Stimulated activated CD4-positive, alpha-beta T cell treated with anti-CD3 and anti-CD28 coated beads, Interleukin-1b, Interleukin-23, amount 100 ng/mL, for 24 hours (primary cell): ENCODE measurements at regions not wholly inside any gene's neighbourhood (a gene's known extent, or its start where the extent isn't known, plus 50 kb on each side); places are given as distances from the start of the nearest gene placed in this dataset.
"Not testable (repeated sequence)": the region's sequence is repeated elsewhere in the genome, so short reads cannot be mapped to it uniquely, and the experiment has no call there.

Experiments
- DNase-seq, 4 experiments: peaks; one replicate each; pipeline ENCODE4 v3.0.0-alpha.2; 2020; ENCODE audit warnings: low read depth in 4 of 4, low spot score in 1 of 4

- no peak for DNase-seq
These were observed 503.0 kb upstream of the AGA start for GRCh38 chr4:177945268-177945667.

GRCh38 chr4:177947607-177948006, 505.4 kb upstream of the AGA start:
- DNase-seq = no peak

DNA sequence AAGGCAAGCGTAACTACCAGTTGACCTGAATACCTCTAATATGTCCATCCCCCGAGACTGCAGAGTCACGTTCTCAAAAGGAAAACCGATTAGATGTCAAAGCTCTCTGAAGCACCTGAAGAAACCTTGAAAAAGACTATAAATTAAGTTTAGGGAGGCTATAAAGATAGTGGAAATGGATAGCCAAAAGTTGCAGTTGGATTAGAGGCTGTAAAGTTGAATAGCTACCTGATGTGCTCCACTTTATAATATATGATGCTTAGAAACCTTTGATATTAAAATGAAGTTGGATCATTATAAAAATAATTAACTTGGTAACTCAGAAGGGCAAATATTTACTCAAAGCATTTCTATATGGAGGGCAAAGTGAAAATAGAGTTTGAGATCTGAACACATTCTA, 506.6 kb upstream of the AGA start:
- no peak for DNase-seq

DNA sequence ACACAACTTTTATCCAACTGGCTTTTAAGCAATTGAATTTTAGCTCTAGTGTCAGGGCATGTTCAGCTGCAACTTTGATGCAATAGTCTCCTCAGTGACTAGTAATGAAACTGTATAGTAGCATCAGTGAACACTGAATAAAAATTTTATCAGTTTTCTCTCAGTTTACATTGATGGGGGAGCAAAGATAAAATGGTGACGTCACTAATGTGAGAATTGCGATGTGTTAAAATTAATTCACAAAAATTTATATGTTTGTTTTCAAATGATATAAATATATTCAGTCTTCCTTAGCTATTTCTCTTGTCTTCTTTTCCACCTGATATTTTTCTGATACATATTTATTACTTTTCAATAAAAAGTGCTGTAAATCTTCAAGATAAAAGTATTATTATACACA, 508.8 kb upstream of the AGA start:
- DNase-seq = no peak

- DNase-seq = no peak
These were observed 510.5 kb upstream of the AGA start for GRCh38 chr4:177952723-177953122.

- DNase-seq = no peak
These were observed 515.5 kb upstream of the AGA start for GRCh38 chr4:177957596-177958360.

- DNase-seq = no peak
These were observed 518.3 kb upstream of the AGA start for GRCh38 chr4:177960566-177960965.

DNA sequence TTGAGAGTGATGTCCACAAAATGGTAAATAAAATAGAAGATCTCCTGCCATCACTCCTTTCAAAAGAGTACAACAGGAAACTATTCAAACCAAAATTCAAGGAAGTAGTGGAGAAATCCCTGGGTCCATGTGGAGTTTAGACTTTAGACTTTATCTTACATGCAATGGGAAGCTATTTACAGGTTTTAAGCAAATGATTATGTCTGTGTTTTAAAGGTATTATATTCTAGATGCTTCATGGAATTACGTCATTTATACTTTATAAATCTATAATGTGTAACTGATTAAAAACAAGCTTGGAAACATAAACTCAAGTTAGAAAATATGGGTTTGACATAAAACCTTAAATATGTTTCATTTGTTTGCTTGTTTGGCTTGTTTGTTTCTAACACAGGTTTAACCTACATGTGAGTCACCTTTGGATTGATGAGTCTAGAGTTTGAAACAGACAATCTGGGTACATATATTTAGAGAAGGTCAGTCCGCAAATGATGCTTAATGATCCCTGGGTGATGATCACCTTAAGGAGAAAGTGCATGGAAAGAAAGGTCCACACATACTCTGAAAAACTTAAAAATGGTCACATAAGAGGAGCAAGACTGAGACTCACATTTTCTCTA, 519.6 kb upstream of the AGA start:
- DNase-seq = no peak

- no peak for DNase-seq
These were observed 521.8 kb upstream of the AGA start for GRCh38 chr4:177964061-177964460.

GRCh38 chr4:177964693-177965168, 522.5 kb upstream of the AGA start:
- DNase-seq = no peak

DNA sequence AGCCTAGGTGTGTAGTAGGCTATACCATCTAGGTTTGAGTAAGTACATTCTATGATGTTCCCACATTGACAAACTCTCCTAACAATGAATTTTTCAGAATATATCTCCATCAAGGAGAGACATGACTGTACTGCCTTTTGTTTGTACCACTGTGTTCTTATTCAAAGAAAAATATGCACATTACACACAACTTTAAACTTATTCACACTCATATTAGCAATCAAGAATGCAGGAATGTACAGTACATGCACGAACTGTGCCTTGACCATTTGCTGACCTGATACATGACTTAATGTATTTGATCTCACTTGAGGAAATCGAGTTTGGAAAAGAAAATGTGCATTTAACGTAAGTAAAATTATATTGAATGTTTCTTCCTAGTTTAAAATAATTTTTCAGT, 525.1 kb upstream of the AGA start:
- no peak for DNase-seq

DNA sequence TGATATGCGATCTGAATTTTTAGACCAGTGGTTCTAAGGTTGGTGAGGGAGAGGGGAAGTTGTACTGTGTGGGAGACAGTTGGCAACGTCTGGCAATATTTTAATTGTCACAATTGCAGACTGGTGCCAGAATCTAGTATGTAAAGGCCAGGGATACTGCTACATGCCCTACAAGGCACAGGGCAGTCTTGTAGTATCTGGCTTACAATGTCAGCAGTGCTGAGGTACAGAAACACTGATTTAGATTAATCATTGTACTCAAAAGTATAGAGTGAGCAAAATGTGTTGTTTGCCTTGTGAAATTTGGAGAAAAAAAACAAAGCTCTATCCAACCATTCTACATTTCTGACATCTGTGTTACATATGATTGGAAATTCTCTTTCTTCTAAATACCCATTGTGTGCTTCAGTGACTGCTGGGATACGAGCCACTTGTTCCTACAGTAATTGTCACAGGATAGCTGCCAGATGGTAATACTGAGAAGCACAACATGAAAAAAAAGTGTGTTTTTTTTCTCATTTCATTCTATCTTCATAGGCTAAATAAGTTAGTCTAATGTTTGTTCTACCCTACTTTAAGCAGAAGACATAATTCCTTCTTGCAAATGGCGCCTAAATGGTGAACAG, 526.7 kb upstream of the AGA start:
- no peak for DNase-seq

- no peak for DNase-seq
These were observed 532.2 kb upstream of the AGA start for GRCh38 chr4:177974461-177974860.

DNA sequence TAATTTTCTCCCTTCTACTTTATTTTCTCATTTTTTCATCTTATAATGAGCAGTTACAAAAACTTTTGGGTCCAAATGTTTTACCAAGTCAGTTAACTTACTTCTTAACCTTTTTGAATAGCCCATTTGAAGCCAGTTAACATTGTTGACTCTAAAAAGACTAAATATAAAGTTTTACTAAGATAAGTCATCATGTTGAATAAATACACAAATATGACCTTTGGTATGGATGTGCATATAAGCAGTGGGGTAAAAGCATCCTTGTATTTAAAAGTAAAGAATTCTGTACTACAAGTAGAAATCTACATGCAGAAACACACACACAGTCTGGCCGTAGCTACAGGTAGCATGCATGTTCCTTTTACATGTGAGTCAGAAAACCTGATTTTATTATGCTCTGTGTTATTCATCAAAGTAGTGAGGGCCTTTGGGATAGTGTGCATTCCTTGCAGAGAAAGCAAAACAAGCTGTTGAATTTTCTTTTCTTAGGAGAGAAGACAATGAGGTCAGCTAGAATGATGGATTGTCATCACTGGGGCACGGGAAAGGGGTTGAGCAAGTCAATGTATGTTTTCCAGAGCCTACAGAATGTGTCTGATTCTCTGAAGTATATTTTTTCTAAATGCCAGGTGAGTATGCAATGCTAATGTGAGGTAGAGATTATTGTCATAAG, 533.2 kb upstream of the AGA start:
- no peak for DNase-seq

DNA sequence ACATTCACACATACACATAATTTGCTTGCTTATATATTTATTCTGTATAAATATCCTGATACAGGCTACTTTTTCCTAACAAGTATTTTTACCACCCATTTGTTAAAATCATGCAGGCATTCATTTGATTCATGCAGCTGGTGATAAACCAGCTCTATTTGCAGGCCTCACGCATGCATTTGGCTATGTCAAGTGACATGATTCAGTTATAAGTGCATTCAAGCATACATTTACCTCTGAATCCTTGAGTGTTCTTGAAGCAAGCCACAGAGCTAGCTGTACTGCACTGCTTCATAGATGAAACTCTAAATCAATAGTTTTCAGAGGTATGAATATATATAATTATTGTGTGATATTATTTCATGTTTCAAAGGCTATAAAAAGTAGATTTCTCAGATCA, 544.0 kb upstream of the AGA start:
- no peak for DNase-seq

GRCh38 chr4:177987896-177988295, 545.7 kb upstream of the AGA start:
- DNase-seq = no peak

DNA sequence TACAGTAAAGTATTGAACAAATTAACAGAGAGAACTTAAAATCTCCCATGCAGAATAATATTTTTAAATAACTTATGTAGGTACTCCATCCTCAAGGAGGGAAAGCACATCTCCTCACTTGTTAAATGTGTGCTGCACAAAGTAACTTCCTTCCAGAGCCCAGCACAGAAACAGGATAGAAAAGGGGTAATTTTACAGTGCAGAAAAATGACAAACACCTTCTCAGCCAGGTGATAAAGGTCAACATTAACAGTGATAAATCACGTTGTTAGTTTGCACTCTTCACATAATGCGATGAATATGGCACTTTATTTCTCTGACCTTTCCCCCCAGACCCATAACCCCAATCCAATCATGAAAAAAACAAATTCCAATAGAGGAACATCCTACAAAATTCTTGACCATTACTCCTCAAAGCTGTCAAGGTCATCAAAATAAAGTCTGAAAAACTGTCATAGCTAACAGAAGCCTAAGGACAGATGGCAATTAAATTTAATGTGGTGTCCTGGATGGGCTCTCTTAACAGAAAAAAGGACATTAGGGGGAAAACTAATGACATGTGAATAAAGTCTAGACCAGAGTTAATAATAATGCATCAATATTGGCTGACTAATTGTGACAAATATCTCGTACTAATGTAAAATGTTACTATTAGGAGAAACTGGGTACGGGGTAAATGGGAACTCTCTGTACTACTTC, 547.4 kb upstream of the AGA start:
- no peak for DNase-seq

DNA sequence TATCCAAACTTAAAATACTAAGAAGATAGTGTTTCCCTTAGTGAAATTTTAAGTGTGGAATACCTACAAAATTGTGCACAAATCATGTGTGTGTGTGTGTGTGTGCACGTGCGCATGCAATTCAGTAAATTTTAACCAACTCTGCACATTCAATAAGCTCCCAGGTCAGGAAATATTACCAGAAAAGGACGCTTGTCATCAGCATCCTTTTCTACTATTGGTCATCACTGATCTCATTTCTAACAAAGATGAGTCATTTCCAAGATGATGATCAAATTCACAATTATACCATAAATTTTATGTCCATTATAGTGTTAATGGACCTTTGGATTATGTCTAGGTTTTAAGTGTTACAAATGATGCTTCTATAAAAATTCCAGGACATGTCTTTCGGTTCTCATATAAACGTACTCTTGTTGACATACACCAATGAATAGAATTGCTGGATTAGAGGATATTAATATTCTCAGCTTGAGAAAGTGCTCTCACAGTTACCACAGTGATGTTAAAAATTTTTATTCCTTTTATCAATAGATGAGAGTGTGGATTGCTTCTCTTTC, 560.9 kb upstream of the AGA start:
- no peak for DNase-seq

DNA sequence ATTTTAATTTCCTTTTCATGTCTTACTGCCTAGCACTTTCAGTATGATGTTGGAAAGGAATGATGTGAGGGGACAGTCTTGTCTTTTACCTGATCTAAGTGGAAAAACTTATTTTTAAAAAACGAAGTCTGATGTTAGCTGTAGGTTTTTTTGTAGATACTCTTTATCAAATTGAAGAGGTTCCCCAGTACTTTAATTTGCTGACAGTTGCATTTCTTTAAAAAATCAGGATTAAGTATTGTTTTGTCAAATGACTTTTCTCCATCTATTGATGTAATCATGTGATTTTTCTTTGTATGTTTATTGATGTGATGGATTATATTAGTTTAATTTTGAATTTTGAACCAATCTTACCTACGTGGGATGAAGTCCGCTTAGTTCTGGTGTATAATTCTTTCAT, 568.4 kb upstream of the AGA start:
- DNase-seq = no peak

GRCh38 chr4:178015046-178015445, 572.8 kb upstream of the AGA start:
- DNase-seq = not testable (repeated sequence)

DNA sequence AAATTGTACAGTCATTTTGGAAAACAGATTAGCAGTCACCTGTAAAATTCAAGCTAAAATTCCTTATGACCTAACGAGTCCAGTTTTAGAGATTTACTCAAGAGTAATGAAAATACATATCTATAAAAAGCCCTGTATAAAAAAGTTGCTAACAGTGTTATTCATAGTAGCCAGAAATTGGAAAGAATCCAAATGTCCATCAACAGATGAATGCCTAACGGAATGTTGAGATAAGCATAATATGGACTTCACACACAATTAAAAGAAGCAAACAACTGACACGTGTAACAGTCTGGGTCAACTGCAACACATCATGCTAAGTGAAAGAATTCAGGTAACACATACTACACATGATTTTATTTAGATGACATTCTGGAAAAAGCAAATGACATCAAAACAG, 584.8 kb upstream of the AGA start:
- DNase-seq = no peak
